HL-60/S4 (cell line): ENCODE measurements at regions not wholly inside any gene's neighbourhood (a gene's known extent, or its start where the extent isn't known, plus 50 kb on each side); places are given as distances from the start of the nearest gene placed in this dataset.
"Not testable (repeated sequence)": the region's sequence is repeated elsewhere in the genome, so short reads cannot be mapped to it uniquely, and the experiment has no call there.

Source experiments
- in situ Hi-C: fragments of 300-500 bp; cut with MboI; formaldehyde crosslinking; loops from 2 replicates; pipeline ENCODE4 v1.14.3; 2022; ENCODE audit warnings: low sequenced_read_pairs

DNA sequence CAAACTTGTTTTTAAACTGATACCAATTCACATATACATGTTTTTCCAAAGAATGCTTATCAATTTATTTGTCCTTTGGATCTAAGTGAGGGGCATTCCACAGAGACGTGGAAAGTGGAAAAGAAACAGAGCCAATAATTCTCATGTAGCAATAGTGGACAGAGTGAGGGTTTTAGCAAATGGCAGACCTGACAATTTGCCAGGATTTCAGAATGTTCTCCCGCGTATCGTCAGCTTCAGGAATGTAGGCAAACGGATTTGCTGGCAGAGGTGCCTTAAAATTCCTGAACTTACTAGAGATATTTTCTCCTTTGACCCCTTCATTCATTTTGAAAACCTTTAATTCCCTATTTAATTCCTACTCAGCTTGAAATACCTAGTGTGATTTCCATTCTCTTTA, 193.4 kb upstream of the CPHXL start:
- in situ Hi-C loops, result no loop called here

DNA sequence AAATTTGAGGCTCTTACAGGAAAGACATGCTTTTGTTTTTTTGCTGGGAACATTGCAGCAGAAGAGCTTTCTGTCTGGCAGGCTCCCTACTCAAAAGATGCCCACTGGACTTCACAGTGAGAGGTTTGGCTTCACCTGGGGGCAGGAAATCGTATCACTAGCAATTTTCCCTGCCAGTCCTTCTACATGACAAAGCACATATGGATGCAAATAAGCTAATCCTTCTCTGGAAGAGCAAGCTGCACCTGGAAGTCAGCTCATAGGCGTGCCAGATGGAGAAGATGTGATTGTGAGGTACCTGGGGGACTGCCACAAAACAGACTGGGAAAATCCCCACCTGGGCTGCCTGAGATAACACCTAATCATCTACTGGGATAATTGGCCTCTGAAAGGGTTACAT, 195.0 kb upstream of the CPHXL start:
- in situ Hi-C loops, result no loop called here

DNA sequence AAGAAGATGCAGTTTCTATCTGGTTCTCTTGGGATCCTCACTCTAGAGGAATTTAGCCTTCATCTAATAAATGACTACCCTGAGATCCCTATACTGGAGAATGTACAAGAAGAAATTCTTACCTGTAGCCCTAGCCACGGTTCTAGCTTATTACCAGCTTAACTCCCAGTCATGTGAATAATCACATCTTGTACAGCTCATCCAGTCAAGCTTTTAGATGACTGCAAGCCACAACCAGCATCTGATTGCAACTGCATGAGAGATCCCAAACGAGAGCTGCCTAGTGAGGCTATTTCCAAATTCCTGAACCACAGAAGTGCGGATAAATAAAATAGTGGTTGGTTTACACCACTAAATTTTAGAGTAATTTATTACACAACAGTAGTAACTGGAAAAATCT, 196.0 kb upstream of the CPHXL start:
- in situ Hi-C loops, result no loop called here

DNA sequence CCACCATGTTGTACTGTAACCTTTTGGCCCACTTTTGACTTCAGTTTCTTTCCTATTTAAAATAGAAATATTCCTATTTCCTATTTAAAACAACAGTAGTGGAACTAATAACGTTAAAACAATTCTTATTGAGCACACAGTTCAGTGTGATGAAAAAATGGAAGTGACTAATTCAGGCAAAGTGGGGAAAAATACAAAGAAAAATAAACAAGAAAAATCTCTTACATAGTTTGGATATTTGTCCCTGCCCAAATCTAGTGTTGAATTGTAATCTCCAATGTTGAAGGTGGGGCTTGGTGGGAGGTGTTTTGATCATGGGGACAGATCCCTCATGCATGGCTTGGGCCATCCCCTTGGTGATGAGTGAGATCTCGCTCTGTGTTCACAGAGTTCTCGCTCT, 198.1 kb upstream of the CPHXL start:
- in situ Hi-C loops, result no loop called here

DNA sequence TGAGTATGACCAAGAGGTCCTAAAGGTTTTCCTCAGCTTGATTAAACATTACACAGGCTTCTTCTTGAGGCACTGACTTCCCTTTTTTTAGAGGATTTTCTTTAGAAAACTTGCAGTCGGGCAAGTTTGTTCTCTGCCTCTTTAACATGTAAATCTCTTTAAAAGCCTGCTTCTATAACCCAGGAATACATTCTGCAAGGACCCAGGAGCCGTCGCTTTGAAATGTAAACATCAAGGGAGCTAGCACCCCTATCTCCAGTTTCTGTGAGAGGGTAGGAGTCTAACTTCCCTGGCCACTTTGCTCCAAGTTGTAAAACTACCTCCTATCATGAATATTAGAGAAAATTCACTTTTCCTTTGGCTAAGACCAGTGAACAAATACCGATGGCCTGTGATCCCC, 201.5 kb upstream of the CPHXL start:
- in situ Hi-C loops, result no loop called here

DNA sequence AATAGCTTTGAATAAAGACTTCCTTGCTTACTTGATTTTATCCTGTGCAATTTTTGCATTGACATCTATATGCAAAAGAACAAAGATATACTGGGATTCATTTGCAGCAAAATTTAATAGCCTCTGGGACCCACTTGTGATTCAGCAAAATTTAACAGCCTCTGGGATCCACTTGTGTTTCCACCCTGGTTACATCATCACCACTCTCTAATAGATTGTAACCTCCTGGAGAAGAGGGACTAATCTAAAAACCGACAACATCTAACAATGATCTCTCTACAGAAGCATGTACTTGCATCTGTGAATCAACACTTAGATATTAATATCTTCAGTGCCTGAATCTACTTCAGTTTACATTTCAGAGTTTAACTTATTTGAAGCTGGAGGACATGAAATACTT, 202.0 kb upstream of the CPHXL start:
- in situ Hi-C loops, result no loop called here

DNA sequence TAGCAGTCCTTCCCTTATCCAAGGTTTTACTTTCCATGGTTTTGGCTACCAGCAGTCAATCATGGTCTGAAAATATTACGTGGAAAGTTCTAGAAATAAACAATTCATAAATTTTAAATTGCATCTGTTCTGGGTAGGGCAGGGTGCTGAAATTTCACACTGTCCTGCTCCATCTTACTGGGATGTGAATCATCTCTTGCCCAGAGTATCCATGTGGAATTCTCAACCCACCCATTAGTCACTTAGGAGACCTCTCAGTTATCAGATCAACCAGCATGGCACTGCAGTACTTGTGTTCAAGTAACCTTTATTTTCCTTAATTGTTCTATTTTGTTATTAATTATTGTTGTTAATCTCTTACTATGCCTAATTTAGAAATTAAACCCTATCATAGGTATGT, 202.8 kb upstream of the CPHXL start:
- in situ Hi-C loops, result no loop called here

DNA sequence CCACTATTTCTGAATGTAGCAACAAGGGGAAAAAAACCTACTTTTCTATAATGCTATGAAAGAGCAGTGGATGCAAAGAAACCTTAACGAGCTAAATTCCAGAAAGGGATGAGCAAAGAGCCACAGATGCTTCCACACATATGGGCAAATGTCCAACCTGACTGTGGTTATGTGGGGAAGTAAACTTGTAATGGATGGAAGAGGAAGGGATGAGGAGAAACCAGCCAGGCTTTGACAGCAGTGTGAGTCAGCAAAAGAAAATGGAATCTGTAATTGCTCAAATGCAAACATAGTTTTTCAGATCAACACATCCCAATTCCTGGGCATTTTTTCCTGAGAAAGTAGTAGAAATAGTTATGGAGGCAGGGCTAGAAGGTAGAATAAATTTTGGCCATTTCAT, 204.8 kb upstream of the CPHXL start:
- in situ Hi-C loops, result no loop called here

DNA sequence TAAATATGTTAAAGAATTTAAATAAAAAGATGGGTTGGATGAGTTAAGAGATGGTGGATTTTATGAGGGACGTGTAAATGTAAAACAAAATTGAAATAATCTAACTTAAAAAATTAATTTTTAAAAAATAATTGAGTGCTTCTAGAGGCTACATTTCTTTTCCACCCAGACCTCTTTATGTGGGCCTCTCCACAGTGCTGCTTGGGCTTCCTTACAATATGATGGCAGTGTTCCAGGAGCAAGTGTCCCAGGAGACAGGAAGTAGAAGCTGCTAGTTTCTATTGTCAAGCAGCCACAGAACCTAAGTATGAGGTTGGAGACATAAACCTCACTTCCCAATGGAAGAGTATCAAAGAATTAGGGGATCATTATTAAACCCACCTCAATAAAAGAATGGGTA, 205.7 kb upstream of the CPHXL start:
- in situ Hi-C loops, result no loop called here

DNA sequence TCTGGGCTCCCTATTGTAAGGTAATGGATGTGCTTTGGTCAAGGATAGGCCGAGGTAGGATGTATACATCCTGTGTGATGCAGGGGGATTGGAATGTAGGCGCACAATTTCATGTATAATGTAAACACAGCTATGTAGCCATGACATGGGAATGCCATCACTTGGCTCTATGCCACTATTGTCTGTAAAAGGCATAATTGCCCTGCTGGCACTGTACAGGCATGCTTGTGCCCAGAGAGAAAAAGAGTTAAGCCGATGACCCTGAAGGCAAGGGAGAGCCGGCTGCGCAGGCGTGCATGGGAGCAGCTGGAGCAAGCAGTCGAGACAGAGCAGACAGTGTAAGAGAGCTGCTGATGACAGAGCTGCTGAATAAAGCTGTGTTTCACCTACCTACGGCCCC, 212.5 kb upstream of the CPHXL start:
- in situ Hi-C loops, result no loop called here

DNA sequence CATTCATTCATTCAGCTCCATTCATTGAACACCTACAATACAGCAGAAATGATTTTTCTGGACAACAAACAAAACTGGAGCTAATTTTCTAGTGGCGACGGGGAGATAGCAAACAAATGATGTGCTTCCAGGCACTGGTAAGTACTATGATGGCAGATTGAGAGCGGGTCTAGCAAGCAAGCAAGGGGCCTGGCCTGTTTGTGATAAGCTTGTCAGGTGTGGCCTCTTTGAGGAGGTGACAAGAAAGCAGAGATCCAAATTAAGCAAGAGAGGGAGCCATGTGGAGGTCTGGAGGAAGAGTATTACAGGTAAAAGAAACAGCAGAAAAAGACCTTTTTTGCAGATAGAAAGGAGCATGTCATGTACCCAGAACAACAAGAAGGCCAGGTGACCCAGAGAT, 216.1 kb upstream of the CPHXL start:
- in situ Hi-C loops, result no loop called here

DNA sequence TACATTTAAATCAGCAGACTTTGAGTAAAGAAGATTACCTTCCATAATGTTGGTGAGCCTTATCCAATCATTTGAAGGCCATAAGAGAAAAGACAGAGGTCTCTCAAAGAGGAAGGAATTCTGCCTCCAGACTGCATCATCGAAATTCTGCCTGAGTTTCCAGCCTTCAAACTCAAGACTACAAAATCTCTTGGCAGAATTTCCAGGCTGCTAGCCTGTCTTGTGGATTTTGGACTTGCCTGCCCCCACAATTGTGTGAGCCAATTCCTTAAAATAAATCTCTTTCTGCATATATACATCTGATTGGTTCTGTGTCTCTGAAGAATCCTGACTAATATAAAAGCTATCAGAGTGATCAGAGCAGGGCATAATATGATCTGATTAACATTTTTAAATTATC, 216.6 kb upstream of the CPHXL start:
- in situ Hi-C loops, result no loop called here

DNA sequence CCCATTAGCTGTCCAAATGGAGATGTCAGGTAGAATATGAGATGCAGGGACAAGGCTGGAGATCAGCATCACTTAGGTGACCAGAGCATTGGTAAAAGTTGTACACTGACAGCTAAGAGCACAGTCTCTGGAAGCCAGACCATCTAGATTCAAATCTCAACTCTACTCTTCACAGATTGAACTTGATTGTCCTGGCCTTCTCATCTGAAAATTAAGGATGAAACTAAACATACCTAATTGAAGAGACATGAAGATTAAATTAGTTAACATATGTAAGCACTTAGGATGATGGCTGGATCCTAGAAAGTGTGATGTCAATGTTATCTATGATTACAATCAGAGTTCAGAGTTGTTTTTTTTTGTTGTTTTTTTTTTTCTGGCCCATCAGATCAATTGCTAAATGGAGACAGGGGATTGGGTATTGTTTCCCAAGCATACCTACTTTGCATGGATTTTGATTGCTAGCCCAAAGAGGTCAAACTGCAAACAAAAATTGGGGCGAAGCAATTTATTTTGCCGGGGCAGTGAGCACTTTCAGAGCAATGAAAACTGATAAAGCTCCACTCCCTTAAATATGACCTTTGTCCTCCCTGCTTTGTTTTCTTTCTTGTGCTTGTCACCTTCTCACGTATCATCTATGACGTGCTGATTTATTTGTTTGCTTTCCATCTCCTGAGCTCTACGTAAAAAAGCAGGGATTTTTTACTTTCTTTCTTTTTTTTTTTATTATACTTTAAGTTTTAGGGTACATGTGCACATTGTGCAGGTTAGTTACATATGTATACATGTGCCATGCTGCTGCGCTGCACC, 217.6 kb upstream of the CPHXL start:
- in situ Hi-C loops, result no loop called here

DNA sequence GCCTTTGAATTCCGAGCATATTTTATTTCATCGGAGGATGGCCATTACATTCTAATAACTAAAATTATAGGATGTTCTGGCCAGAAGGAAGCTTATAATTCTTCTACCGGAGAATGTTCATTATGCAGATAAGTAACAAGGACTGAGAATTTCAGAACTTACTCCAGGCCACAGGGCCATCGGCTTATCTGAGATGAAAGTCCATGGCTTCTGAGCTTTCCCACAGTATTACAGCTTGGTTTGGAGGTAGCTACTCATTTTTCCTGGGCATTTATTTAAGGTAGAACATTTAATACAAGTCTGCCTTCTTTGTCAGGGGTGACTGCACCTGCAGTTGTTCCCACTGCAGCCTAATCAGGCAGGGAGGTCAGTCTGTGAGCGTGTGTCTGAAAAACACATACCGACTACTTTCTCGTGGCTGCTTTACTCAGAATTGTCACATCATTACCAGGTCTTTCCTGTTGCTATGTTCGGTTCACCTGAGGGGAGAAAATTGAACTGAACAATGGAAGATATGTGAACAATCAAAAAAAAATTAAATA, 219.7 kb upstream of the CPHXL start:
- in situ Hi-C loops, result no loop called here

DNA sequence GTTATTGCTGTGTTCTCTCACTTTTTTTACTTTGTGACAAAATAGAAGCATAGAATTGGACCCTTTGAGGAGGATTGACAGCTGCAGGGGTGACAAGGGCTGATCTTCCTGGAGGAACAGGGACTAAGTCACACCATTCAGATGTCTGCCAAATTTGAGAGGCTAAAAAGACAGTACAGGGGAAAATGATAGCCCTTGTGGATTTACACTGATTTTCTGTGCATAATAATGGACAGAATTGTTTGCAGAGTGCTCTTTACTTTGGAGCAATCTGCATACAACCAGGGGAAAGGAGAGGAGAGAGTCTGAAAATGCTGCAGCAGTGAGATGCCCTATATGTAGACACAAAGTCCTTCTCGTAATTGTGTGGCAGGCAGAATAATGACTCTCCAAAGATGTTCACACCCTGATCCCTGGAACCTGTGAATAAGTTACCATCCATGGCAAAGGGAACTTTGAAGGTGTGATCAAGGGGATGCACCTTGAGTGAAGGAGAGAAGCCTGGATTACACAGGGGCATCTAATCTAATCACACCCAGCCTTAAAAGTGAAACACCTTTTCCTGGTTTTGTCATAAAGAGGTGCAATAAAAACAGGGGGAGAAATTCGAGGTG, 221.4 kb upstream of the CPHXL start:
- in situ Hi-C loops, result no loop called here

DNA sequence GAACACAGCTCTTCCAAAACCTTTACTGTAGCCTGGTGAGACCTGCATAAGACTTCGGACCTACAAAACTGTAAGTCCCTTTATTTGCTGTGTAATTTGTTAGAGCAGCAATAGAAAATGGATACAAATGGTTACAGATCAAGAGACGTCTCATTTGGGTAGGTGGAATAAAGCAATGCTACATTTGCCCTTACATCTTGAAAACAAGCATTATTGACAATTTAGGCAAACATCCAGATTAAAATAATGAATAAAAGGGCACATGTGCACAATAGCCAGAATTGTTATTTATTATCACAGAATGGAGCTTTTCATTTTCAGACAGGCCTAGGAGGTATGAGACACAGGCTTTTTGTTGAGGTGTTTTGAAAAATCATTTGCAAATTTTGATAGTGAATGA, 222.2 kb upstream of the CPHXL start:
- in situ Hi-C loops, result no loop called here

DNA sequence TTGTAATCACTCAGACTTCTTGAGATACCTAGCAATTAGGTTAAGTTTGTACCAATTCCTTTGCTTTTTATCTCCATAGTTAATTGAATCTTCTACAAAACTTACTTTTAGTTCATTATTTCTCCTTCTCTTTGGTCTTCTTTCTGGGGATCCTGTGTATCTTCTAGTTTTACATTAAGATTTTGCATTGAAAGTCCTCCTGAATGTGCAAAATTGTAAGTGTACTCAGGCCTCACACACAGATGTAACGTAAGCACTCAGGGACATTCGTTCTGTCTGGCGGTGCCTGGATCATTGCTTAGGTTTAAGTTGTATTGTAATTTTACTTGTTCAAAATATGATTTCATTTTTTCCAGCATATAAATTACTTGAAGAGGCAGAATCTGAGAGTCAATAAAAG, 222.6 kb upstream of the CPHXL start:
- in situ Hi-C loops, result no loop called here

DNA sequence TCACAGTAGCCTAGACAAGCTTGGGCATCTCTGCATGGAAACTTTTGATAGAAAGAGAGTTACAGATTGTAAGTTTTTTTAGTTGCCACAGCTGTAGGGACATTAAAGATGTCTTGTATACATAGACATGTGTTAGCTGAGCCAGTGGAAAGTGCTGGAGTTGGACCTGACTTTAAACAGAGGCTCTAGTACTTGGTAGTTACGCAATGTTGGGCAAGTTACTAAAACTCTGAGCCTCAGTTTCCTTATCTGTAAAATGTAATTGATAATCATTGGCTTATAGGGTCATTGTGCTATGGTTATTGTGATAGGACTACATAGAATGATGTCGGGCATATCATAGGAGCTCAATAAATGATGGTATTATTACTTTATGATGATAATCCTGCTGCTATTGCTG, 225.8 kb upstream of the CPHXL start:
- in situ Hi-C loops, result no loop called here

DNA sequence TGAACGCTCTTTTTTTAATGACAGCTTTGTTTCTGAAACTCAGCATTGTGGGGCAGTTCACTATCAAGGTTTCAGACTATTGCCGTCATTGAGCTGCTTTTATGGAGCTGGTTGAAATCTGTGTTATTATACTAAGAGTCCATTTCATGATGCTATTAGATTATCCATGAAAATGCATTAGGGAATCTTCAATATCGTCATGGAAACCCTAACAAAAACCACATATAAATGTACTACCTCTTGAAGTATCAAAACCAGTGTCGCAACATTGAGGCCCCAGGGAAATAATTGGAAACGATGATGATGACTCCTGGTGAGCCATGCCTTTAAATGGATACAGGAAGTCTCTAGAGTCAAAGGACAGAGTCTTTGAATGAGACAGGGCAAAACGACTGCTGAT, 231.6 kb upstream of the CPHXL start:
- in situ Hi-C loops, result no loop called here

DNA sequence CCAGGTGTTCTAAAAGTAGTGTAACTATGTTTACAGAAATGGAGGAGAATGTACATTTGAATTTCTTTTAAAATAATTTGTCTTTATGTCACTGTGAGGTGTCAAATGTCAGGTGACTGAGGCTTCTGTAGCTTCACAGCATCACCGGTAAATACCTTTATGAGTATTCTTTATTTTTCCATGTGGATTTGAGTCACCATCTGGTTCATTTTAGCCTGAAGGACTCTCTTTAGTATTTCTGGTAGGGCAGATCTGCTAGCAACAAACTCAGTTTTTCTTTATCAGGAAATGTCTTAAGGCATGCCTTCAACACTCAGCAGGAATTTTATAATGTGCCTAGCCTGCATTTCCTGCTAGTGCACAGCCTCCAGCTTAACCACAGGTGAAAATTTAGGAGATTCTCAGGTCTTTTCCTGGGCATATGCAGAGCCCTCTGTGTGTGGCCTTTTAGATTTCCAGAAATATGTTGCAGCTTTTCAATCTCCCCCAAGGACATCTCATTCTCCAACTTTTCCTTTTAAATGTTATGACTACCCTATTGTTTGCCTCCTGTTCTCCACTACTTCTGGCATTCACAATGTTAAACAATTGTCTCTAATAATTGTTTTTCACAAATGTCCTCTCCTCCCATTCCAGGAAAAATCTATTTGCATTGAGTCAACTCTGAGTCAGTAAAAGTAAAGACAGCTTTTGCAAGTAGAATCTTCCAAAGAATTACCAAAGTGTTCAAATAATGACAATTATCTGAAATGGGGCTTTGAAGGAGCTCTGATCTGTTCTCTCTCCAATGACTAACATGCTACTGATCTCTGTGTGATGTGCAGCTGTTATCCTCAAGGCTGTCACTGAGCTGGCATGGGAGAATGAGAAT, 239.4 kb upstream of the CPHXL start:
- in situ Hi-C loops, result no loop called here

DNA sequence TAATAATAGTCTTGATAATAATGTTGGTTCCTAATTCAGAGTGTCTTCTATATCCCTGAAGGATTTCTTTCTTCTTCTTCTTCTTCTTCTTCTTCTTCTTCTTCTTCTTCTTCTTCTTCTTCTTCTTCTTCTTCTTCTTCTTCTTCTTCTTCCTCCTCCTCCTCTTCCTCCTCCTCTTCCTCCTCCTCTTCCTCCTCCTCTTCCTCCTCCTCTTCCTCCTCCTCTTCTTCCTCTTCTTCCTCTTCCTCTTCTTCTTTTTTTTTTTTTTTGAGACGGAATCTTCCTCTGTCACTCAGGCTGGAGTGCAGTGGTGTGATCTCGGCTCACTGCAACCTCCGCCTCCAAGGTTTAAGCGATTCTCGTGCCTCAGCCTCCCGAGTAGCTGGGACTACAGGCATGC, 242.8 kb upstream of the CPHXL start:
- in situ Hi-C loops, result not testable (repeated sequence)

DNA sequence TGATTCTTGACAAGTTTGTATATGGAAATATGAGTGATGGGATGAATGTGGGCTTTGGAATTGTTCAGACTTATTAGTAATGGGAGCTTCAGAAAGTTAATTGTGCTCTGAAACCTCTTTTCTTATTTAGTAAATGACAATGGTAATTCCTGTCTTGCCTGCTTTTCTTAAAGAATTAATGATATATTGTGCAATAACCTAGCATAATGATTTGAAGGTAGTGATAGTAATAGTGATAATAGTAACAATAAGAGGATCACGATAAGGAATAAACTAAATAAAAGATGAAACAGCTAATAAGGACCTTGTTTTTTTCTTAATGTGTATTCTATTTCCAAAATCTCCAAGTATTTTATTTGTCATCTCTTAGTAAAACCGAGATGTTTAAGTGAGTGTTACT, 245.0 kb upstream of the CPHXL start:
- in situ Hi-C loops, result no loop called here
